Cardiac muscle cell (in vitro differentiated cells and primary cell): ENCODE measurements at regions not wholly inside any gene's neighbourhood (a gene's known extent, or its start where the extent isn't known, plus 50 kb on each side); places are given as distances from the start of the nearest gene placed in this dataset.

Experiments used
- DNase-seq, 2 donors: peaks; one replicate each; pipeline versions ENCODE4 v3.0.0 to v3.0.0-alpha.2; 2010 to 2017; ENCODE audit warnings: low read depth in 1 of 2, low spot score in 1 of 2
- H3K27ac ChIP-seq: fragments of 200-600 bp; sonication (generic); 2 replicates; pipeline ENCODE4 v1.5.1; 2016
- H3K27me3 ChIP-seq: fragments of 200-600 bp; sonication (generic); 2 replicates; pipeline ENCODE4 v1.6.0; 2016; ENCODE audit warnings: control low read depth
- H3K36me3 ChIP-seq: fragments of 200-600 bp; sonication (generic); 2 replicates; pipeline ENCODE4 v1.5.1; 2016; ENCODE audit warnings: control low read depth
- H3K4me1 ChIP-seq: fragments of 200-600 bp; sonication (generic); 2 replicates; pipeline ENCODE4 v1.8.1; 2017; ENCODE audit warnings: low read depth, mild to moderate bottlenecking, mixed run types
- H3K4me3 ChIP-seq: fragments of 200-600 bp; sonication (generic); 2 replicates; pipeline ENCODE4 v1.5.1; 2016; ENCODE audit warnings: mild to moderate bottlenecking
- H3K9me3 ChIP-seq: fragments of 200-600 bp; sonication (generic); 2 replicates; pipeline ENCODE4 v1.5.1; 2017; ENCODE audit warnings: low read depth, mild to moderate bottlenecking, control low read depth
- CTCF ChIP-seq: IDR thresholded peaks from 2 replicates; pipeline ENCODE4 v1.5.1; 2012; ENCODE audit warnings: low read depth, mild to moderate bottlenecking, low read length

DNA sequence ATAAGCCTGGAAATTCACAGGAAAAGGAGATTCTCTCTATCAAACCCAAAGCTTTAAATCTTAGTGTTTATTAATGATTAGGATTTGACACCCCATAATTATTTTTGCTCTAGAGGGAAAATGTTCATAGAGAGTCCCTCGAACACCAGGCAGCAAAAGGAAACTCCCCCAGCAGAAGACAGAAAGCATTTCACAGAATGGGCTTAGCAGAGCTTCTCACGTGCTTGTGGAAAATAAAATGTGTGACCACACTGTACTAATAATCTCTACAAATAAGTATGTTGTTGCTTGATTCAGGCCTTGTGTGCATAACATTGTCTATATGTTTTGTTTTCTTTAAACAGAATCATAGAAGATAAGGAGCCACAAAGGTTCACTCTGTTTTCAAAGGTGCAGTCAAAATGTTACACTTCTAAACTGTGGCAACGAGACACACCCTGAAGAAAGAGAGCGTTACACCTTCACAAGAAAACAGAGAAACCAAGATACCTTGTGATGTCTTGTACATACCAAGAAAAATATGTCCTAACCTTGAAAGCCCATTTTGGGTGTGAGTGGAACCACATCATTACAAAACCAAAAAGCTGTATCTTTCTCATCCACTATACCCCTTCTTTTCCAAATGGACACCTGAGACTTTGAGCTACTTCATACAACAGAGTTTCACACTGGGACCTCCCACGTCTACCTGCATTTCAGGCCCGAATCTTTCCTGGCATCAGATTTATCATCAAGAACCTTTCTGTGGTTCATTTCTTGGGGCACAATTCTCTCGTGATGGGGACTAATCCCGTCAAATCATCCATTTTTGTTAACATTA lies 282.5 kb downstream of the ETS1 start:
- H3K27ac ChIP-seq: no peak overlapping the region
- no peaks in the 10 kb centered on the region for H3K9me3 ChIP-seq
- no peaks in the 10 kb centered on the region for H3K36me3 ChIP-seq
- H3K4me3 ChIP-seq: no peak overlapping the region
- H3K27me3 ChIP-seq: peaks cover 13% of the 10 kb centered on the region
- H3K4me1 ChIP-seq: no peaks in the 10 kb centered on the region
- TF ChIP-seq CTCF: no peak
- no peak for DNase-seq

GRCh38 chr11:128304116-128304515 lies 283.2 kb downstream of the ETS1 start:
- no peak for DNase-seq
- no peak overlapping the region for H3K4me3 ChIP-seq
- TF ChIP-seq CTCF: no peak

DNA sequence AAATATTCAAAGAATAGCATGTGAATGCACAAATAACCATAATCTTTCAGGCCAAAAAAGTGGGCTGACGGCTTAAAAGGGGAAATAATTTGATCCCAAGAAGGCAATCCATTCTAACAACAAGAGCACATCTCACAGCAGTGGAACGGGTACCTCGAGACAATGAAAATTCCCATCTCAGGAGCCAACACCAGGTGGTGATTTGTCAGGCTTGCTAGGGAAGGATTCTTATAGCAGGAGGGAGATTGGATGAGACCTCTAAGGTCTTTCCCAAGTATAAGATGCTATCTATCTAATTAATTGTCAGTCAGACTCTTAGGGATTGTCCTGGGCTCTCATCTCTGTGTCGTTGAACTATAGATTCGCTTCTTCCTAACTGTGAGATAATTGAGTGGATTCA lies 284.0 kb downstream of the ETS1 start:
- TF ChIP-seq CTCF: no peak
- peaks cover 6% of the 10 kb centered on the region for H3K4me1 ChIP-seq
- no peak overlapping the region for H3K27ac ChIP-seq
- no peaks in the 10 kb centered on the region for H3K36me3 ChIP-seq
- H3K4me3 ChIP-seq: no peak overlapping the region
- H3K27me3 ChIP-seq: peaks cover 13% of the 10 kb centered on the region
- H3K9me3 ChIP-seq: no peaks in the 10 kb centered on the region
- DNase-seq: no peak

More at GRCh38 chr11:128304116-128304515, 283.2 kb downstream of the ETS1 start:
- H3K27me3 ChIP-seq: peaks cover 13% of the 10 kb centered on the region
- no peaks in the 10 kb centered on the region for H3K36me3 ChIP-seq
- H3K9me3 ChIP-seq: no peaks in the 10 kb centered on the region
- peaks cover 5% of the 10 kb centered on the region for H3K4me1 ChIP-seq
- no peak overlapping the region for H3K27ac ChIP-seq

GRCh38 chr11:128302425-128303186 lies 284.8 kb downstream of the ETS1 start:
- no peaks in the 10 kb centered on the region for H3K36me3 ChIP-seq
- H3K27ac ChIP-seq: no peak overlapping the region
- no peak overlapping the region for H3K4me3 ChIP-seq
- H3K27me3 ChIP-seq: peaks cover 13% of the 10 kb centered on the region
- peaks cover 9% of the 10 kb centered on the region for H3K4me1 ChIP-seq
- no peaks in the 10 kb centered on the region for H3K9me3 ChIP-seq
- TF ChIP-seq CTCF: no peak
- no peak for DNase-seq

GRCh38 chr11:128301756-128302155 lies 285.6 kb downstream of the ETS1 start:
- Histone ChIP-seq H3K4me1 (peaks cover 11% of the 10 kb centered on the region), H3K36me3 (no peaks in the 10 kb centered on the region), H3K9me3 (no peaks in the 10 kb centered on the region), H3K27me3 (peaks cover 13% of the 10 kb centered on the region), H3K27ac (no peak overlapping the region), H3K4me3 (no peak overlapping the region)
- no peak for TF ChIP-seq CTCF
- DNase-seq: no peak
